Spleen (tissue), 7 donors: ENCODE measurements at regions not wholly inside any gene's neighbourhood (a gene's known extent, or its start where the extent isn't known, plus 50 kb on each side); places are given as distances from the start of the nearest gene placed in this dataset.

Source experiments
- CTCF ChIP-seq, 11 experiments: fragments of 200-600 bp in 7 of 11; fragments of 450-650 bp in 4 of 11; sonication (generic) in 4 of 11; IDR thresholded peaks in 8 of 11; conservative IDR thresholded peaks in 3 of 11; 1 replicate in 7 of 11; 2 replicates in 4 of 11; pipeline versions ENCODE4 v1.4.0 to v1.8.0; 2016 to 2021; ENCODE audit warnings: antibody characterized with exemption in 11 of 11, inconsistent platforms in 4 of 11, mild to moderate bottlenecking in 1 of 11
- POLR2A ChIP-seq, 3 donors: fragments of 450-650 bp; IDR thresholded peaks; one replicate each; pipeline ENCODE4 v1.5.1; 2017; ENCODE audit warnings: antibody characterized with exemption in 3 of 3, mild to moderate bottlenecking in 1 of 3
- POLR2AphosphoS5 ChIP-seq, 3 donors: sonication (generic); formaldehyde crosslinking; IDR thresholded peaks; one replicate each; pipeline ENCODE4 v1.5.1; 2017; ENCODE audit warnings: antibody characterized with exemption in 3 of 3
- donor health status: DM: no; HTN: no; CAD: no; lungs with moderate emphysema.
- donor health status: DM: no; HTN: no; CAD: no.
- donor health status: DM: no; HTN: no; CAD: no.

GRCh38 chr17:68776451-68776850 lies 175.3 kb upstream of the FAM20A start:
- no peak for TF ChIP-seq CTCF (IDR thresholded peaks at IDR 0.05 in 8 of 11, conservative IDR thresholded peaks at IDR 0.05 in 3 of 11)
- no peak for TF ChIP-seq POLR2A (IDR thresholded peaks at IDR 0.05)
- TF ChIP-seq POLR2AphosphoS5 (IDR thresholded peaks at IDR 0.05): no peak
